BJ (cell line): ENCODE measurements at regions not wholly inside any gene's neighbourhood (a gene's known extent, or its start where the extent isn't known, plus 50 kb on each side); places are given as distances from the start of the nearest gene placed in this dataset. TPM values are rescaled to one million over a fixed set of nuclear protein-coding genes. Genes with fewer than 3 reads are reported as not detected.
"Not testable (repeated sequence)": the region's sequence is repeated elsewhere in the genome, so short reads cannot be mapped to it uniquely, and the experiment has no call there.

Experiments
- CTCF ChIA-PET: fragments of 350-600 bp; formaldehyde crosslinking; extraction: SDS; loops from one replicate; lab custom pipeline; 2021; ENCODE audit warnings: antibody characterized with exemption, inconsistent platforms; lab: Yijun Ruan, JAX
- POLR2A ChIA-PET: fragments of 300-600 bp; sonication (Branson Sonifier 250); formaldehyde crosslinking; extraction: SDS; loops from one replicate; lab custom pipeline; 2021; ENCODE audit warnings: antibody characterized with exemption; lab: Charles Lee
- DNase-seq: peaks from one replicate; pipeline ENCODE4 v3.0.0-alpha.2; 2011; ENCODE audit warnings: low read depth
- H3K27me3 ChIP-seq: 2 replicates; pipeline ENCODE4 v1.6.0; 2011; ENCODE audit warnings: low read length; ENCODE audit not compliant: control insufficient read depth, insufficient read depth
- H3K36me3 ChIP-seq: 2 replicates; pipeline ENCODE4 v1.5.1; 2011; ENCODE audit warnings: low read length; ENCODE audit not compliant: control insufficient read depth, insufficient read depth
- H3K4me3 ChIP-seq: 2 replicates; pipeline ENCODE4 v1.5.1; 2011; ENCODE audit warnings: low read depth, mild to moderate bottlenecking, control low read depth, low read length
- CTCF ChIP-seq: IDR thresholded peaks from 2 replicates; pipeline ENCODE4 v1.5.1; 2011; ENCODE audit warnings: low read depth, mild to moderate bottlenecking, control low read depth, inconsistent platforms, low read length, moderate library complexity; ENCODE audit not compliant: insufficient read depth
- small RNA-seq: library from RNA; depleted of rRNA; stranded (forward); fragments of <200 nt; gene quantifications from one replicate; pipeline ENCODE3, GENCODE V24; 2012; ENCODE audit warnings: low replicate concordance, low read depth; ENCODE audit not compliant: insufficient read length

GRCh38 chr17:21602176-21602575 is 90.1 kb upstream of the KCNJ18 start:
- Histone ChIP-seq H3K36me3 (no peaks in the 10 kb centered on the region), H3K27me3 (no peaks in the 10 kb centered on the region), H3K4me3 (no peak overlapping the region)
- POLR2A ChIA-PET = no interaction called here
- CTCF ChIA-PET = no interaction called here
- no peak for DNase-seq
- no peak for TF ChIP-seq CTCF

- CTCF ChIA-PET, H3K4me3 ChIP-seq, H3K36me3 ChIP-seq, DNase-seq, H3K27me3 ChIP-seq, POLR2A ChIA-PET: not testable (repeated sequence)
Measured at GRCh38 chr17:21603292-21603691, 89.0 kb upstream of the KCNJ18 start.

DNA sequence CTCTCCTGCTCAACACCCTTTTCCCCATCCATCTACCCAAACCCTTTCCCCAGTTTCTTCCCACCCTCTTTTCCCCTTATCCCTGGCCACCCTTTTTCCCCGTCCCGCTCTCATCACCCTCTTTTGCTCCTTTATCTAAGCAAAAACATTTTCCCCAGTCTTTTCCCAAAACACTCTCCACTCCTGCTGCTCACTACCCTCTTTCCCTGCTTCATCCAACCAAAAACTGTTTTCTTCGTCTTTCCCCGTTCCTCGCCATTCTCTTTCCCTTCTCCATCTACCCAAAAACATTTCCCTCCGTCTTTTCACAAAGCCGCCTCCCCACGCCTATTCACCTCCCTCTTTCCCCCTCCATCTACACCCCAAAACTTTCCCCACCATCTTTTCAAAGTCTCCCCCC is 80.9 kb upstream of the KCNJ18 start:
- H3K36me3 ChIP-seq, POLR2A ChIA-PET, CTCF ChIA-PET, DNase-seq, H3K4me3 ChIP-seq, H3K27me3 ChIP-seq: not testable (repeated sequence)

- POLR2A ChIA-PET, H3K27me3 ChIP-seq, CTCF ChIA-PET: not testable (repeated sequence)
Measured at GRCh38 chr17:21612123-21613070, 79.9 kb upstream of the KCNJ18 start.

GRCh38 chr17:21613071-21613429 is 79.3 kb upstream of the KCNJ18 start:
- no peak for TF ChIP-seq CTCF
- Histone ChIP-seq H3K36me3 (no peaks in the 10 kb centered on the region), H3K4me3 (no peak overlapping the region), H3K27me3 (no peaks in the 10 kb centered on the region)
- no peak for DNase-seq
- CTCF ChIA-PET = no interaction called here
- POLR2A ChIA-PET = no interaction called here

More at GRCh38 chr17:21612123-21613070, 79.9 kb upstream of the KCNJ18 start:
- not testable (repeated sequence) for DNase-seq, H3K4me3 ChIP-seq, H3K36me3 ChIP-seq

GRCh38 chr17:21626987-21627386 is 65.3 kb upstream of the KCNJ18 start:
- DNase-seq, H3K36me3 ChIP-seq, H3K27me3 ChIP-seq, H3K4me3 ChIP-seq, CTCF ChIA-PET, POLR2A ChIA-PET: not testable (repeated sequence)

Small RNA genes in the stretch of these regions (small RNA-seq; reads per million reads assigned to genes)
- gene AC233702.6 (not detected), gene AC233702.8 (not detected)
